CD4-positive, alpha-beta T cell (primary cell): ENCODE measurements at regions not wholly inside any gene's neighbourhood (a gene's known extent, or its start where the extent isn't known, plus 50 kb on each side); places are given as distances from the start of the nearest gene placed in this dataset.

Experiments
- ATAC-seq: fragments of 200-7000 bp; cut with Tn5 transposase; one replicate; pipeline ENCODE4 v1.10.0; 2022; ENCODE audit warnings: mild to moderate bottlenecking; ENCODE audit not compliant: poor library complexity
- CTCF ChIA-PET: fragments of 350-600 bp; sonication (Branson Sonifier 250); formaldehyde crosslinking; loops from one replicate; lab custom pipeline; 2021; ENCODE audit warnings: antibody characterized with exemption, inconsistent platforms; lab: Charles Lee
- POLR2A ChIA-PET: fragments of 350-600 bp; sonication (Branson Sonifier 250); formaldehyde crosslinking; loops from one replicate; lab custom pipeline; 2021; ENCODE audit warnings: antibody characterized with exemption, inconsistent platforms; lab: Charles Lee
- DNase-seq, 14 experiments: peaks; one replicate each; pipeline ENCODE4 v3.0.0-alpha.2; 2013 to 2020; ENCODE audit warnings: mixed read lengths in 2 of 14
- H3K27ac ChIP-seq, 2 donors: one replicate each; pipeline versions ENCODE4 v1.5.1 to v1.7.0; 2013; ENCODE audit warnings: low read length in 2 of 2, low read depth in 1 of 2, mild to moderate bottlenecking in 1 of 2
- H3K27me3 ChIP-seq, 2 experiments: 1 replicate in 1 of 2; 2 replicates in 1 of 2; pipeline versions ENCODE4 v1.6.1 to v1.7.0; 2013; ENCODE audit warnings: low read length in 2 of 2, control low read depth in 1 of 2, mild to moderate bottlenecking in 1 of 2, moderate library complexity in 1 of 2; ENCODE audit not compliant: insufficient read depth in 2 of 2, control insufficient read depth in 1 of 2
- H3K36me3 ChIP-seq: one replicate; pipeline ENCODE4 v1.6.1; 2013; ENCODE audit warnings: low read length, control low read depth; ENCODE audit not compliant: insufficient read depth
- H3K4me1 ChIP-seq: one replicate; pipeline ENCODE4 v1.6.1; 2013; ENCODE audit warnings: low read length, control low read depth; ENCODE audit not compliant: insufficient read depth
- H3K4me3 ChIP-seq: one replicate; pipeline ENCODE4 v1.5.1; 2013; ENCODE audit warnings: mild to moderate bottlenecking, low read length, moderate library complexity
- H3K9me3 ChIP-seq, 2 experiments: 1 replicate in 1 of 2; 2 replicates in 1 of 2; pipeline versions ENCODE4 v1.6.1 to v1.7.0; 2013; ENCODE audit warnings: low read length in 2 of 2, mild to moderate bottlenecking in 2 of 2, control low read depth in 1 of 2, moderate library complexity in 1 of 2; ENCODE audit not compliant: control insufficient read depth in 1 of 2, insufficient read depth in 1 of 2
- H3K27ac Mint-ChIP-seq: one replicate; pipeline ENCODE4 v1.8.0; 2020; ENCODE audit warnings: mixed read lengths
- H3K27me3 Mint-ChIP-seq: one replicate; pipeline ENCODE4 v1.8.0; 2021; ENCODE audit warnings: mixed read lengths
- H3K36me3 Mint-ChIP-seq: one replicate; pipeline ENCODE4 v1.8.0; 2021; ENCODE audit warnings: low read depth, mixed read lengths
- H3K4me1 Mint-ChIP-seq: one replicate; pipeline ENCODE4 v1.8.0; 2021; ENCODE audit warnings: low read depth, mixed read lengths
- H3K4me3 Mint-ChIP-seq: one replicate; pipeline ENCODE4 v1.8.0; 2020; ENCODE audit warnings: mild to moderate bottlenecking, mixed read lengths
- H3K9me3 Mint-ChIP-seq: one replicate; pipeline ENCODE4 v1.8.0; 2020; ENCODE audit warnings: mixed read lengths
- CTCF ChIP-seq: fragments of 200-600 bp; IDR thresholded peaks from one replicate; pipeline ENCODE4 v1.8.0; 2022; ENCODE audit warnings: antibody characterized with exemption, mild to moderate bottlenecking
- intact Hi-C, 2 experiments: fragments of 100-400 bp; cut with DNase I in 1 of 2; cut with micrococcal nuclease in 1 of 2; formaldehyde crosslinking; loops; one replicate each; pipeline versions ENCODE4 v1.15.1 to v1.9.0; 2023 to 2025; cut with DNase I, micrococcal nuclease

DNA sequence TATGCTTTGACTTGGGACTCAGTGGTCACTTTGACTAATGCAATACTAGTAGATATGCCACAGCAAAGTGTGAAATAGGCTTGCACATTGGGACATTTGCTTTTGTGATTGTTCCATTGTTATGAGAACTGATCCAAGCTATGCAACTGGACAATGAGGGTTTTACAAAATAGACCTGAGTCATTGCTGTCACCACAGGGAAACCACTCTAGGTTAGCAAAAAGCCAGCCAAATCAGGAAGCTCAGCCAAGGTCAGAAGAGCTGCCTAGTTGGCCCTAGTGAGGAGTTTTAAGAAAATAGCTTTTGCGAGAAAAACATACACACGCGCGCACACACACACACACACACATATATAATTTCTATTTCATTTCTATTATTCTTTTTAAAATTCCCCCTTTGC lies 452.4 kb upstream of the CDH7 start:
- POLR2A ChIA-PET = no interaction called here

DNA sequence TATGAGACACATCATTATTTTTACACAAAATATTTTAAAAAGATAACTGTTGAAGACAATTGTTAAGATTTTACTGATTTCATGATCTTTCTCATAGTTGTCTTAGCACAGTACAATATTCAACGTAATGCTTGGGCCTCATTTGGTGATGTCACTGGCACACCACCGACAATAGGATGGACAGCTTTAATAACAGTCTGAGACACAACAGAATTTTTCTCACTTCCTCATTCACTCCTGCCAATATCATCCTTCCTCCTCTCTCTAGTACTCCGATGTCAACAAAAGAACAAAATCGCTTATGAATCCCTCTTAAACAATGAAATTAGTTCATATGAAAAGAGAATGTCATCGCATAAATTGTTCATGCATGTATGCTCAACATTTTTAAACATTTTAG lies 461.9 kb upstream of the CDH7 start:
- H3K27ac Mint-ChIP-seq = no peak overlapping the region
- H3K4me1 Mint-ChIP-seq = no peaks in the 10 kb centered on the region
- ATAC-seq (no peak), DNase-seq (no peak)
- H3K4me3 ChIP-seq = no peak overlapping the region
- intact Hi-C loops = no loop called here
- H3K4me1 ChIP-seq = no peaks in the 10 kb centered on the region
- H3K27me3 ChIP-seq = no peaks in the 10 kb centered on the region
- peaks cover 3% of the 10 kb centered on the region for H3K9me3 Mint-ChIP-seq
- no peaks in the 10 kb centered on the region for H3K36me3 ChIP-seq
- CTCF ChIA-PET = no interaction called here
- no peaks in the 10 kb centered on the region for H3K36me3 Mint-ChIP-seq
- H3K27me3 Mint-ChIP-seq = no peaks in the 10 kb centered on the region
- no peak overlapping the region for H3K4me3 Mint-ChIP-seq
- H3K27ac ChIP-seq = no peak overlapping the region
- H3K9me3 ChIP-seq = no peaks in the 10 kb centered on the region
- TF ChIP-seq CTCF = no peak
- POLR2A ChIA-PET = no interaction called here

More for the DNA sequence above, 452.4 kb upstream of the CDH7 start:
- Mint-ChIP-seq H3K27ac (no peak overlapping the region), H3K4me3 (no peak overlapping the region), H3K4me1 (no peaks in the 10 kb centered on the region), H3K9me3 (peaks cover 3% of the 10 kb centered on the region), H3K27me3 (no peaks in the 10 kb centered on the region), H3K36me3 (no peaks in the 10 kb centered on the region)
- H3K4me1 ChIP-seq = no peaks in the 10 kb centered on the region
- CTCF ChIA-PET = no interaction called here
- DNase-seq (no peak), ATAC-seq (no peak)
- intact Hi-C loops = no loop called here
- no peaks in the 10 kb centered on the region for H3K36me3 ChIP-seq
- no peaks in the 10 kb centered on the region for H3K27me3 ChIP-seq
- no peaks in the 10 kb centered on the region for H3K9me3 ChIP-seq
- no peak overlapping the region for H3K4me3 ChIP-seq
- TF ChIP-seq CTCF = no peak
- H3K27ac ChIP-seq = no peak overlapping the region

DNA sequence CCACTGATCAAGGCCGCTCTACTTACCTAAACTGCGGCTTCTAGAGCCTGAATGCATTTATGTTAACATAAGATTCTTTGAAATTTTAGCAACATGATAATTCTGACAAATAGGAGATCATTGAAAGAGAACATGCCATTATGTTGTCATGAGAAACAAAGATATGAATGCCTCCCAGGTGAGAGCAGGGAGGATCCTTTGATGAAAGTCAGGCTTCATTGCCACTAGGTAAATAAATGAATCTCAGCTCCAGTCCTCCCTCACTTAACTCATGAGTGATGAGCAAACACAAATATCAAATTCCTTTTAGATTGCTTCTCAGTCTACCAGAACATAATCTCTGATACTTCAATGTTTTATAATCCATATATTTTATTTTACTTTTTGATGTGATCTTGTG lies 463.2 kb upstream of the CDH7 start:
- no peak overlapping the region for H3K27ac ChIP-seq
- peaks cover 3% of the 10 kb centered on the region for H3K9me3 Mint-ChIP-seq
- ATAC-seq (no peak), DNase-seq (no peak)
- POLR2A ChIA-PET = no interaction called here
- TF ChIP-seq CTCF = no peak
- CTCF ChIA-PET = no interaction called here
- H3K4me3 ChIP-seq = no peak overlapping the region
- no peaks in the 10 kb centered on the region for H3K36me3 Mint-ChIP-seq
- no peaks in the 10 kb centered on the region for H3K36me3 ChIP-seq
- H3K27me3 ChIP-seq = no peaks in the 10 kb centered on the region
- no peak overlapping the region for H3K4me3 Mint-ChIP-seq
- no peaks in the 10 kb centered on the region for H3K9me3 ChIP-seq
- no peaks in the 10 kb centered on the region for H3K4me1 ChIP-seq
- H3K27ac Mint-ChIP-seq = no peak overlapping the region
- intact Hi-C loops = no loop called here
- H3K4me1 Mint-ChIP-seq = no peaks in the 10 kb centered on the region
- no peaks in the 10 kb centered on the region for H3K27me3 Mint-ChIP-seq
